Peyer's patch (tissue), 4 donors: ENCODE measurements at regions not wholly inside any gene's neighbourhood (a gene's known extent, or its start where the extent isn't known, plus 50 kb on each side); places are given as distances from the start of the nearest gene placed in this dataset.

Experiments used
- POLR2A ChIP-seq, 2 donors: fragments of 450-650 bp; IDR thresholded peaks; one replicate each; pipeline ENCODE4 v1.5.1; 2017; ENCODE audit warnings: antibody characterized with exemption in 2 of 2, mild to moderate bottlenecking in 2 of 2, moderate library complexity in 2 of 2
- TF ChIP-seq, protein P1 (sequence below), 6 experiments: fragments of 450-650 bp in 4 of 6; fragments of 200-600 bp in 2 of 6; sonication (generic) in 1 of 6; IDR thresholded peaks; one replicate each; pipeline ENCODE4 v1.5.1; 2017 to 2019; ENCODE audit warnings: antibody characterized with exemption in 6 of 6, mild to moderate bottlenecking in 3 of 6, moderate library complexity in 1 of 6

DNA sequence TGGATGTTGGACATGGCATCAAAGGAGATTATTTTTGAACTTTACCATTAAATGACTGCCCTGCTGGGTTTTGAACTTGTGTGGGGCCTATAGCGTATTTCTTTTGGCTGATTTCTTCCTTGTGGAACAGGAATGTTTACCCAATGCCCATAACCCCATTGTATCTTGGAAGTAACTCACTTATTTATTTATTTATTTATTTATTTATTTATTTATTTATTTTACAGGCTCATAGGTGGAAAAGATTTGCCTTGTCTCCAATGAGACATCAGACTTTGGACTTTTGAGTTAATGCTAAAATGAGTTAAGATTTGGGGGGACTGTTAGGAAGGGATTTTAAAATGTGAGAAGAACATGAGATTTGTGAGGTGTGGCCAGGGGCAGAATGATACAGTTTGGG lies 273.1 kb downstream of the SLITRK2 start:
- TF ChIP-seq, protein P1, sequence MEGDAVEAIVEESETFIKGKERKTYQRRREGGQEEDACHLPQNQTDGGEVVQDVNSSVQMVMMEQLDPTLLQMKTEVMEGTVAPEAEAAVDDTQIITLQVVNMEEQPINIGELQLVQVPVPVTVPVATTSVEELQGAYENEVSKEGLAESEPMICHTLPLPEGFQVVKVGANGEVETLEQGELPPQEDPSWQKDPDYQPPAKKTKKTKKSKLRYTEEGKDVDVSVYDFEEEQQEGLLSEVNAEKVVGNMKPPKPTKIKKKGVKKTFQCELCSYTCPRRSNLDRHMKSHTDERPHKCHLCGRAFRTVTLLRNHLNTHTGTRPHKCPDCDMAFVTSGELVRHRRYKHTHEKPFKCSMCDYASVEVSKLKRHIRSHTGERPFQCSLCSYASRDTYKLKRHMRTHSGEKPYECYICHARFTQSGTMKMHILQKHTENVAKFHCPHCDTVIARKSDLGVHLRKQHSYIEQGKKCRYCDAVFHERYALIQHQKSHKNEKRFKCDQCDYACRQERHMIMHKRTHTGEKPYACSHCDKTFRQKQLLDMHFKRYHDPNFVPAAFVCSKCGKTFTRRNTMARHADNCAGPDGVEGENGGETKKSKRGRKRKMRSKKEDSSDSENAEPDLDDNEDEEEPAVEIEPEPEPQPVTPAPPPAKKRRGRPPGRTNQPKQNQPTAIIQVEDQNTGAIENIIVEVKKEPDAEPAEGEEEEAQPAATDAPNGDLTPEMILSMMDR (IDR thresholded peaks at IDR 0.05) = no peak
- no peak for TF ChIP-seq POLR2A (IDR thresholded peaks at IDR 0.05)
